GM19452 (cell line): ENCODE measurements at regions not wholly inside any gene's neighbourhood (a gene's known extent, or its start where the extent isn't known, plus 50 kb on each side); places are given as distances from the start of the nearest gene placed in this dataset.

Experiments used
- ATAC-seq: cut with Tn5 transposase; IDR thresholded peaks from one replicate; pipeline ENCODE4 v1.9.1; 2021; ENCODE audit not compliant: unreplicated experiment

- no peak for ATAC-seq
These were observed 183.7 kb upstream of the DNAJC19 start for GRCh38 chr3:181173227-181173626.

- ATAC-seq: no peak
These were observed 145.3 kb upstream of the DNAJC19 start for GRCh38 chr3:181134873-181135272.

DNA sequence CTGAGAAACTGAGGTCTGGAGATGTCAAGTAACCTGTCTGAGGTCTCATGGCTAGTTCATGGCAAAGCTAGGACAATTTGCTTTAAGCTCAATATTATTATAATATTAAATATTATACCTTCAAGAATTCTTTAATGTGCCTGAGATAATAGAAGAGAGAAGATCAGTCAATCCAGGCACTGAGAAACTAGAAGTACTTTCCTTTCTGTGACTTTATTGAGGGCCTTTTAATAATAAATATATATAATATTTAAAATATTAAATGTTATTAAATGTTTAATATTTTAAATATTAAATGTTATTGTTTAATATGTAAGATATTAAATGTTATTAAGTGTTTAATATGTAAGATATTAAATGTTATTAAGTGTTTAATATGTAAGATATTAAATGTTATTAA lies 144.3 kb upstream of the DNAJC19 start:
- ATAC-seq: no peak

DNA sequence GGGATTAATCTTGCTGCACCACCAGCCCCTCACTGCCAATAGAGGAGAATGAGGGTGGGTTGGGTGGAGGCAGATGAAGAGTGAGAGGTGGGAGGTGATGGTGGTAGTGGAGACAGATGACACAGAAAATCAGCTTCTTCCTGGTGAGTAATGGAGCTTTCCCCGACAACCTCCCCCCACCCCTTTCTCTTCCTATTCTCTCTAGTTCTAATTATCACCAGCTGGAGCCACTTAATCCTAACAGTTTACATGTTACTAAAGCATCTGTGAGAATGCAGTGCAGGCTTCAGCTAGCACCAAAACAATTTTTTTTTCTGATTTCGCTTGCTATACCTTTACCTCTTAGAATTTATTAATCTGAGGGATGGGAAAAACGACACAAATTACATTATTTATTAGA lies 116.1 kb upstream of the DNAJC19 start:
- ATAC-seq: no peak

GRCh38 chr3:181103605-181104004 lies 114.1 kb upstream of the DNAJC19 start:
- ATAC-seq: no peak

GRCh38 chr3:181086011-181086410 lies 96.5 kb upstream of the DNAJC19 start:
- ATAC-seq: no peak

DNA sequence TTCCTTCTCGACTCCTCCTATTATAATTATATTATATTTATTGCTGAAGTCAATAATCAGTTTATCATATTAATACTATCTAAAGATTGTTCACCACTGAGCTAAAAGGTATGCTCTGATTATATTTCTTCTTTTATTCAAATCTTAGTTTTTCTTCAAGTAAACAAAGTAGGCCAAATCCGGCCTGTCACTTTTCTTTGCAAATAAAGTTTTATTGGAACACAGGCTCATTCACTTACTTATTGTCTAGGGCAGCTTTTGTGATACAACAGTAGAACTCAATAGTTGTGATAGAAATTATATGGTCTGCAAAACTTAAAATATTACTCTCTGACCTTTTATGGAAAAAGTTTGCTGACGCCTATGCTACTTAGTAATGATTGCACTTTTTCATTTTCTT lies 92.4 kb upstream of the DNAJC19 start:
- ATAC-seq: no peak

DNA sequence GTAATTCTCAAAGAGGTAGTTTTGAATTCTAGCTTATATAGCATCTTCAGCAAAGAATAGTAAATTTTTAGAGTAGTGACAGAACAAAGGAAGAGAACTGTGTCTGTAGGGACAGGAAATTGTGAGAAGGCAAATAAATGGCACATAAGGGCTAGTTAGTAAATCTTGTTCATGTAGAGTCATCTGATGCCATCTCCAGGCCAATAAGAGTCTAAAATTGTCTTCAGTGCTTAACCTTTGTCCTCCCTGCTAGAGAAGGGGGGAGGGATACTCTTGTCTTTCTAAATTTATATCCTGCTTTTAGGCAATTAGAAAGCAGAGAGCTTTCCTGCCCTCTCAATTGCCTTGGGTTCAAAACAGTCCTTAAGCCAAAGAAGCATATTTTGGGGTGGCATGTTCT lies 87.0 kb upstream of the DNAJC19 start:
- no peak for ATAC-seq

DNA sequence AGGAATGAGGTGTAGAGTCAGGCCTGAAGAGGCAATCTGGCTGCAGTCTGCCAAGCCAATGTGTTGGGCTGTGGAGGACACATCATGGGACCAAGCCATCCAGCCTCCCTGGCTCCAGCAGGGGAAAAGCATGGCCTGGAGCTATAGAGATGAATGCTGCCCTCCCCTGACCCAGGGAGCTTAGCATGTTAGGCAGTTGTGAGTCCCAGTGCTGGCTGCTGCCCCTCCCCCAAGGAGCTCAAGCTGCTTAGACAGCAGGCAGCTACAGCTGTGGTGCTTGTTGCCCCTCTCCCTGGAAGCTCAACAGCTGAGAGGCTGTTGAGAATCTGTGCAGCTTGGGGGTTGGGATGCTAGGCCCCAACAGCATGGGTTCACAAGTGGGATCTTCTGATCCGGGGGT lies 85.6 kb upstream of the DNAJC19 start:
- no peak for ATAC-seq

DNA sequence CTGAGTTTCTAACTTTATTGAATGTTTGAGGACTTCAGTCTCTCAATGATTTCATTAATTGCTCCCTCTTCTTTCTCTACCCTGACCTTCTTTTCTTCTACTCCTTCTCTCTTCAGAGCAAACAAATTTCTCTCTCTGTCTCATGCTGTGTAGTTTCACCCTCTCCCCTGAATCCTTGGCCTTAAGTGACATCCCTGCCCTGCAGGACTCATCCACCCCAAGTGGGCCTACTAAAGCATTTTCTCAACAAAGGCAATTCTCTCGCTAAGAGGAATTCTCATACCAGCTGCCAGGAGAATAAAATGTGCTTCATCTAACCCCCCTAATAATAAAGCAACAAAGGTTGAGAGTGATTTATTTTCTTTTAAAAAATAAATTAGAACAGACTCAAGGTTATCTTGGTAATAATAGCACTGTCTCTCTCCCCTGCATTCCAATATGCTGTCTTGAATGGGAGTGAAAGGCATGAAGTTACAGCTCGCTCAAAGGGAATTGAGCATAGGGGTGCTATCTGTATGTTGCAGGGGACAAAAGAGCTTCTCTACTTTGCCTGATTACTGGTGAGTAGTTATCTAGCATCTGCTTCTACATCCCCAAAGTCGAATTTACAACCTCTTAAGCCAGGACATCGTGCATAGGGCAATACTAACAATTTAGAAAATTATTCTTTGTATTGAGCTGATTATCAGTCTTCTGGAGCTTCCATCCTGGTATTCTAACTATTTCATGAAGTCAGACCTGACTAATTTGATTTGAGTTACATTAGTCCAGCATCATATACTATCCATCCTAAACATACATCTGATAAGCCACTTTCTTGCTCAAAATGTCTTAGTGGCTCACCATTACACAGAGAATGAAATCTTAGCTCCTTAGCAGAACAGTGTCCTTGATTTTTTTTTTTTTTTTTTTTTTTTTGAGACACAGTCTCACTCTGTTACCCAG lies 76.9 kb upstream of the DNAJC19 start:
- no peak for ATAC-seq

GRCh38 chr3:181056136-181056732 lies 66.7 kb upstream of the DNAJC19 start:
- no peak for ATAC-seq

DNA sequence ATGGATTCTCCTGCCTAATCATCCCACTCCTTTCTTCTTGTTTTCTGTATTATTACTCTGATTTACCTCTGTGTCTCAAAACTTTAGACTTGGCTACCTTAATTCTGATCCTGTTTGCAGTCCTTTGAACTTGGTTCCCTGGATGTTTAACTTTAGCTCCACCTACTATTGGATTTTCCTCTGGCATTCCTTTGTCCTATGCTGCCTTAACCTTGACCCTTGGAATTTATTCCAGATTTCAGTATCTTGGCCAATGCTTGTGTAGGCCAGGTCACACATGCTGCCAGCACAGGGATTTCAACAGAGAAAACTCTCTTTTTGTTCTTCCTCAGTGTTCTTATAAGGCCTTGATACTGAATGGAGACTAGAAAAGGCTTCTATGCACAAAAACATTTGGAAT lies 65.0 kb upstream of the DNAJC19 start:
- no peak for ATAC-seq

GRCh38 chr3:181052256-181052655 lies 62.7 kb upstream of the DNAJC19 start:
- no peak for ATAC-seq

- no peak for ATAC-seq
These were observed 61.2 kb upstream of the DNAJC19 start for GRCh38 chr3:181050738-181051137.

- ATAC-seq: no peak
These were observed 50.5 kb upstream of the DNAJC19 start for GRCh38 chr3:181040030-181040429.
